ENCODE measurements at regions not wholly inside any gene's neighbourhood (a gene's known extent, or its start where the extent isn't known, plus 50 kb on each side); places are given as distances from the start of the nearest gene placed in this dataset.
A peak's percentile ranks its signal among the peaks of the same experiment; 100 is the strongest.

DNA sequence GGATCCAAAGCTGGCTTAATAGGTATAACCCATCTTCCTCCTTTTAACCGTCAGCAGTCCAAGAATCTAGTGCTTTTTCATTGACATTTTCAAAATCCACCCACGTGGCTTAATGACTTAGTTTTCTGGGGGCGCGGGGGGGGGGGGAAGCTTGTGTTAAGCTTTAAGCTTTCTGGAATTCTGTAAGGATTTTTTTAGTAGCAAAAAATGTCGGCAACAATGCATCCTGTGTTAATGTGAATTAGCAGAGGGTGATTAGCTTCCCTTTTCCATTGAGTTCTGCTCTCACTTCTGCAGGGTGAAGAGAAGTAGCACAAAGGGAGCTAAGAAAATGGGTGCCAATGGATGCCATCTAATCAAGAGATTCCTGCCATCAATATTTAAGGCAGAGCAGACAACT is 348.2 kb downstream of the SAMD5 start:
- H3K27ac ChIP-seq (ENCODE audit: low read depth, low read length), result no peak overlapping the region
- H3K4me3 ChIP-seq (ENCODE audit: low read depth, low read length), result no peak overlapping the region
- H3K27me3 ChIP-seq (ENCODE audit: control insufficient read depth, insufficient read depth, low read length), result no peaks in the 10 kb centered on the region
- WGBS (ENCODE audit: insufficient coverage), result 57% methylated on average over 1 of the region's 5 CpGs
- no peaks in the 10 kb centered on the region for H3K9me3 ChIP-seq (ENCODE audit: control insufficient read depth, insufficient read depth, low read length)
- no peaks in the 10 kb centered on the region for H3K4me1 ChIP-seq (ENCODE audit: control insufficient read depth, insufficient read depth, low read length)
- no peak for DNase-seq (ENCODE audit: low read depth in 4 of 6, low spot score in 6 of 6)
- no peaks in the 10 kb centered on the region for H3K36me3 ChIP-seq (ENCODE audit: control insufficient read depth, insufficient read depth, low read length)

DNA sequence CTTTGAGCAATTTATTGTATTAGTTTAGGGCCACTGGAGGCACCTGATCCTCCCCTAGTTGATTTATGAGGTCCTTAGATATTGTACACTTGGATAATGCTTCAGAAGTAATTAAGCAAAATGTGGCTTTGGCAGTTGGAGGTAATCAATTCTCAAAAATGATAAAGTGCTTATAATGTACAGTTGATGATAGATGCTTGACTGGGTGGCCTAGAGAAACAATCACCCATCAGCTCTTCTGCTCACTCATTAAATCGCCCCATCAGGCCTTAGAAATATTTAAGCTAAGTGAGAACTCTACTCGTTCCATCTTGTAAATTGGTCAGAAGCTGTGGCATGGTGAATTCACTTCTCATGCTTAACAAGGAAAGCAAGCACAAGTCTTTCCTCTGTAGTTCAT is 349.9 kb downstream of the SAMD5 start:
- Histone ChIP-seq H3K4me3 (ENCODE audit: low read depth, low read length) (no peak overlapping the region), H3K4me1 (ENCODE audit: control insufficient read depth, insufficient read depth, low read length) (no peaks in the 10 kb centered on the region), H3K36me3 (ENCODE audit: control insufficient read depth, insufficient read depth, low read length) (no peaks in the 10 kb centered on the region), H3K9me3 (ENCODE audit: control insufficient read depth, insufficient read depth, low read length) (no peaks in the 10 kb centered on the region), H3K27ac (ENCODE audit: low read depth, low read length) (no peak overlapping the region), H3K27me3 (ENCODE audit: control insufficient read depth, insufficient read depth, low read length) (no peaks in the 10 kb centered on the region)
- DNase-seq (ENCODE audit: low read depth in 4 of 6, low spot score in 6 of 6), result peak in 1 of 6 donors; percentile 8
- no CpG with 5 or more reads among the region's 2 CpGs for WGBS (ENCODE audit: insufficient coverage)

DNA sequence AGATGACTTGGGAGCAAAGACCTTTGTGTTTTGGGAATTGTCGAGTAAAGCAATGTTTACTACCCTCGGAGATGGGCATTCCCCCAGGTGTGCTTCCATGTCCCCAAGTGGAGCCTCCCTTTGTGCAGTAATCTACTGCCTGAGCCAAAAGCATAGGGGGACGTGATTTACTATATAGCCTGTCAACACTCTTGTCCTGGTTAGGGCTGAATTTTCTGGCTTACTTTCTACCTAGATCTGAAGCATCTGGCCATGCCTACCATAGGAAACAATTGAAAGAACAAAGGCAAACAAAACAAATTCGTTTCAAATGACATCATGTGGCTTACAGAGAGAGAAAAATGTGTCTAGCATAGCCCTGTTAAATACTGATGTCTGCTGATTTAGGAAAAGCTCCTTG is 350.6 kb downstream of the SAMD5 start:
- H3K4me3 ChIP-seq (ENCODE audit: low read depth, low read length), result no peak overlapping the region
- WGBS (ENCODE audit: insufficient coverage), result 72% methylated on average over 2 of the region's 4 CpGs
- H3K9me3 ChIP-seq (ENCODE audit: control insufficient read depth, insufficient read depth, low read length), result no peaks in the 10 kb centered on the region
- no peaks in the 10 kb centered on the region for H3K36me3 ChIP-seq (ENCODE audit: control insufficient read depth, insufficient read depth, low read length)
- H3K27me3 ChIP-seq (ENCODE audit: control insufficient read depth, insufficient read depth, low read length), result no peaks in the 10 kb centered on the region
- no peak for DNase-seq (ENCODE audit: low read depth in 4 of 6, low spot score in 6 of 6)
- no peaks in the 10 kb centered on the region for H3K4me1 ChIP-seq (ENCODE audit: control insufficient read depth, insufficient read depth, low read length)
- no peak overlapping the region for H3K27ac ChIP-seq (ENCODE audit: low read depth, low read length)

DNA sequence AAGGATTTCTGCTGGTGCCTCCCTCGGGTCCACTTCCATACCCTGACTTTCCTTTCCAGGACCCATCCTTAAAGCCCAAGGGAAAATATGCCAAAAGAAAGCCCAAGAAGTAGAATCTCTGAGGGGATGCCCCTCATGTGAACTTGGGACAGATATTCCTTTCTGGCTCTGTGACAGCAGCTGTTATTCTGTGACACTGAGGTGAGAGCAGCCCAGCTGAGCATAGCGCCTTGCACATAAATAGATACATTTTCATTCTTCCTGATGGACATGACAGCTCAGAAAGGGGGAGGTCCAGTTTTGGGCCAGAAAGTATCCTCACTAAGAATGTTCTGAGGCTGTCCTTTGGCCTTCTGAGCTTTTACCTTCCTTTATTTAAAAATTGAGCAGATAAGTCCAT is 353.2 kb downstream of the SAMD5 start:
- H3K36me3 ChIP-seq (ENCODE audit: control insufficient read depth, insufficient read depth, low read length), result no peaks in the 10 kb centered on the region
- H3K27me3 ChIP-seq (ENCODE audit: control insufficient read depth, insufficient read depth, low read length), result no peaks in the 10 kb centered on the region
- H3K27ac ChIP-seq (ENCODE audit: low read depth, low read length), result no peak overlapping the region
- WGBS (ENCODE audit: insufficient coverage), result 71% methylated on average over 1 of the region's 2 CpGs
- H3K4me1 ChIP-seq (ENCODE audit: control insufficient read depth, insufficient read depth, low read length), result no peaks in the 10 kb centered on the region
- no peaks in the 10 kb centered on the region for H3K9me3 ChIP-seq (ENCODE audit: control insufficient read depth, insufficient read depth, low read length)
- no peak for DNase-seq (ENCODE audit: low read depth in 4 of 6, low spot score in 6 of 6)
- H3K4me3 ChIP-seq (ENCODE audit: low read depth, low read length), result no peak overlapping the region

DNA sequence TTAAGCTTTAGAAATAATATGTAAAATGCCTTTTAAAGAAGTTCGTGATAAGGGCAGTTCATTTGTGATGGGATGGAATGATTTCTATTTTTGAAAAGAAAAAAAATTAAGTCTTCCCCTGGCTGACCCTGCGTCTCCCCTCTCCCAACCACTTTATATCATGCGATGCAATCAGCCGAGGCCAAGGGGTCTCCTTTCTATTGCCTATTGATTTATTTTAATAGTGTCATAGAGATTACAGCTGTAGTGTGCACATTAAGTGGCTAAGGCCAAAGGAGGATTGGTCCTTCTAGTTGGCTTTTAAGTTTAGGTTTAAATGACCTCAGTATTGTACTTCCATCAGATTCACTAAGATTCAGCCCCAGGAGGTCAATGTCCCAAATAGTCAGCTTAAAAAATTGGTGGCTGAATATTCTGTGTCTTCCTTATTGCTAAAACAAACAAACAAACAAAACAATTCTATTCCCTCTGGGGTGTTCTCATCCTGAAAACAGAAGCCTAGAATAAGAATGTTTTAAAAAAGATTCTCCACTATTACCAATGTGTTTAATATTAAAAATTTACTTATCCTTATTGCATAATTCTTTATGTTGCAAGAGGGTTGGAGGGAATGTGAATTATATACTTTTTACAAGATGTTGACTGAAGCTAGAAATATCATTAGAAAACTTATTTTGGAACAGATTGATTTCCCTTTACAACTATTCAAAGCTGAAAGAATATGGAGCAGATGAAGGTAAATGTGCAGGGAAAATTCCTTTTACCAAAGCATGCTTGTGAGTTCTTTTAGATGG is 359.1 kb downstream of the SAMD5 start:
- no CpG with 5 or more reads among the region's 4 CpGs for WGBS (ENCODE audit: insufficient coverage)
- no peaks in the 10 kb centered on the region for H3K36me3 ChIP-seq (ENCODE audit: control insufficient read depth, insufficient read depth, low read length)
- DNase-seq (ENCODE audit: low read depth in 4 of 6, low spot score in 6 of 6), result no peak
- H3K27ac ChIP-seq (ENCODE audit: low read depth, low read length), result no peak overlapping the region
- H3K9me3 ChIP-seq (ENCODE audit: control insufficient read depth, insufficient read depth, low read length), result no peaks in the 10 kb centered on the region
- no peak overlapping the region for H3K4me3 ChIP-seq (ENCODE audit: low read depth, low read length)
- H3K27me3 ChIP-seq (ENCODE audit: control insufficient read depth, insufficient read depth, low read length), result no peaks in the 10 kb centered on the region
- no peaks in the 10 kb centered on the region for H3K4me1 ChIP-seq (ENCODE audit: control insufficient read depth, insufficient read depth, low read length)

DNA sequence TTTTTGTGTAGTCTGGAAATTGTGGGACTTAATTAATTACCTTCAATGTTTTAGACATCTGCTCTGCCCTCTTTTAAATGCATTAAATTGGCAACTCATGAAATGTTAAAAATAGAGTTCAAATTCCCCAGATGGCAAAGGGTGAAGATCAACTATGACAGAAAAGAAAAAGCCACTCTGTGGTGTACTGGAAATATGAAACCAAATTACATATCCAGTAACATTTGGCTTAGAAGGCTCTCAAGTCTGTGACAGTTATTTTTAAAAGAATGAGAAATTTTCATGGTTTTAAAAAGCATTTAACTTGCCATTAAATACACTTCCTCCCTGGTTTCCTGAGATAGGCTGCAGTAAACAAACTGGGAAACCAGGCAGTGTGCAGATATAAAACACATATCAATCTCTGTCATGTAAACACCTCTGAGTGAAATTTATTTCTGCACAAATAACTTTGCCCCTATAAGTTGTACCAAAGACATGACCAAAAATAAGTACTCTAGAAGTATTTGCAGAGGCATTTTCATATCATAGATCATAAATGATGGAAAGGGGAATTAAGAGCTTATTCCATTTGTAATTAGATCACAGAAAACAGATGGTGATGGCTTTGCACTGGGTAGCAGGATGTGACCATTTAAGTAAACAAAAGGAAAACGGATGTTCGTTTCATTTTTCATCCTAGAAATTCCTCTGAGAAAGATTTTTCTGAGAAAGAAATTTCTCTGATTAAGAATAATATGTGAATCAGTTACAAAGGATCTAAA is 360.1 kb downstream of the SAMD5 start:
- Histone ChIP-seq H3K4me3 (ENCODE audit: low read depth, low read length) (no peak overlapping the region), H3K4me1 (ENCODE audit: control insufficient read depth, insufficient read depth, low read length) (no peaks in the 10 kb centered on the region), H3K9me3 (ENCODE audit: control insufficient read depth, insufficient read depth, low read length) (no peaks in the 10 kb centered on the region), H3K27me3 (ENCODE audit: control insufficient read depth, insufficient read depth, low read length) (no peaks in the 10 kb centered on the region), H3K36me3 (ENCODE audit: control insufficient read depth, insufficient read depth, low read length) (no peaks in the 10 kb centered on the region), H3K27ac (ENCODE audit: low read depth, low read length) (no peak overlapping the region)
- DNase-seq (ENCODE audit: low read depth in 4 of 6, low spot score in 6 of 6), result peak in 2 of 6 donors; percentile 41 to 51
- no CpG with 5 or more reads among the region's 2 CpGs for WGBS (ENCODE audit: insufficient coverage)

DNA sequence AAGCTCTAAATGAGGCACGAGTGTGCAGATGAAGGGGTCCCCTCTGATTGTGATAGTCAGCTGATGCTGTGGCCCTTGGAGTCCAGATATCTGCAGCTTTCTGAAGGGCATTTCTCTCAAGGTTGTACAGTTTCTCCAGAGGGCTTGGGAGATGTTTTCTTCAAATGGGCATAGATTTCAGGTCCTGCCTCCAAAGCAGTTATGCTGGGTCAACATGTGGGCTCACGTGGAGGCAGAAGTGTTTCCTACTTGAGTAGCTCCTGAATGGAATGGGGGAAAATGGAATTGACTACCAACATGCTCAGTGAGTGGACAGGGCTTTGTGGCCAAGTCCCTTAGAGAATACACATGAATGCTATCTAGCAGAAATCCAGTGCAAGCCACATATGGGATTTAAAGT is 360.7 kb downstream of the SAMD5 start:
- H3K4me1 ChIP-seq (ENCODE audit: control insufficient read depth, insufficient read depth, low read length), result no peaks in the 10 kb centered on the region
- no peaks in the 10 kb centered on the region for H3K9me3 ChIP-seq (ENCODE audit: control insufficient read depth, insufficient read depth, low read length)
- DNase-seq (ENCODE audit: low read depth in 4 of 6, low spot score in 6 of 6), result no peak
- WGBS (ENCODE audit: insufficient coverage), result 70% methylated on average over 2 of the region's 2 CpGs
- no peaks in the 10 kb centered on the region for H3K36me3 ChIP-seq (ENCODE audit: control insufficient read depth, insufficient read depth, low read length)
- H3K27me3 ChIP-seq (ENCODE audit: control insufficient read depth, insufficient read depth, low read length), result no peaks in the 10 kb centered on the region
- no peak overlapping the region for H3K27ac ChIP-seq (ENCODE audit: low read depth, low read length)
- H3K4me3 ChIP-seq (ENCODE audit: low read depth, low read length), result no peak overlapping the region

DNA sequence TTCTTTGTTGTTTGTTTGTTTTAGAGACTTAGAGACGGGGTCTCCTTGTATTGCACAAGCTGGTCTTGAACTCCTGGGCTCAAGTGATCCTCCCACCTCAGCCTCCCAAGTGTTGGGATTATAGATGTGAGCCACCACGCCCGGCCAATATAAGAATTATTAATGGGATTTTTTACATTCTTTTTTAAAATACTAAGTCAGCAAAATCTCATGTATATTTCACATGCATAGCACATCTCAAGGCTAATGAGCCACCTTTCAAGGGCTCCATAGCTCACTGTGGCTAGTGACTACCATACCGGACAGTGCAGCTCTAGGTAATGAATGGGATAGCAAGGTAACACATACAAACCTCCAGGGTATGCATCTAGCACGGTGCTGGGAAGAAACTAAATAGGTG is 361.4 kb downstream of the SAMD5 start:
- no CpG with 5 or more reads among the region's 5 CpGs for WGBS (ENCODE audit: insufficient coverage)
- no peak overlapping the region for H3K4me3 ChIP-seq (ENCODE audit: low read depth, low read length)
- no peaks in the 10 kb centered on the region for H3K9me3 ChIP-seq (ENCODE audit: control insufficient read depth, insufficient read depth, low read length)
- no peak for DNase-seq (ENCODE audit: low read depth in 4 of 6, low spot score in 6 of 6)
- H3K36me3 ChIP-seq (ENCODE audit: control insufficient read depth, insufficient read depth, low read length), result no peaks in the 10 kb centered on the region
- H3K4me1 ChIP-seq (ENCODE audit: control insufficient read depth, insufficient read depth, low read length), result no peaks in the 10 kb centered on the region
- H3K27me3 ChIP-seq (ENCODE audit: control insufficient read depth, insufficient read depth, low read length), result no peaks in the 10 kb centered on the region
- no peak overlapping the region for H3K27ac ChIP-seq (ENCODE audit: low read depth, low read length)

DNA sequence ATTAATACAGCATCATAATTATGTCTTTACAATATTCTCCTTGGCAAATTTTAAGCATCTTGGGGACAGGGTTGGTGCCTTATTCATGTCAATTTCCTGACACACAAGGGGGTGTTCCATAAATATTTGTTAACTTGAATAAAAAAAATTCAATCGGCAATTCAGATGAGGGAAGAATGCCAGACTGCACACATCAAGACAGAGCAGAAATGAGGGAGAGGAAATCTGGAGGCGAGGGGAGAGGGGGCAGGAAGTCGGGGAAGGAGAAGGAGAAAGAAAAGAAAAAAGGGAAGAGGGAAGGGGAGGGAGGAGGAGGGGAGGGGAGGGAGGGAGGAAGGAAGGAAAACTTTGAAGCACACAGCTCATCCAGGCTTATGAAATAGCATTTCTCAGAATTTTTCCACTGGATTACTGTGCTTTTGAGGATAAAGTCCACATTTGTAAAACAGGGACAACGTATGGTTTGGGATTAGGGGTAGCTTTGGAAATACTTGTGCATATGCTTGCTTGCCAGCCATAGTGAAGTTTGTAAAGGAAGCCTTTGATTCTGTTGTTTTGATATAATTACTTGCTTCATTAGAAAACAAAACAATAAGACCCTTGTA is 362.1 kb downstream of the SAMD5 start:
- Histone ChIP-seq H3K36me3 (ENCODE audit: control insufficient read depth, insufficient read depth, low read length) (no peaks in the 10 kb centered on the region), H3K9me3 (ENCODE audit: control insufficient read depth, insufficient read depth, low read length) (no peaks in the 10 kb centered on the region), H3K4me3 (ENCODE audit: low read depth, low read length) (no peak overlapping the region), H3K27ac (ENCODE audit: low read depth, low read length) (no peak overlapping the region), H3K4me1 (ENCODE audit: control insufficient read depth, insufficient read depth, low read length) (no peaks in the 10 kb centered on the region), H3K27me3 (ENCODE audit: control insufficient read depth, insufficient read depth, low read length) (no peaks in the 10 kb centered on the region)
- no peak for DNase-seq (ENCODE audit: low read depth in 4 of 6, low spot score in 6 of 6)
- WGBS (ENCODE audit: insufficient coverage), result 44% methylated on average over 3 of the region's 4 CpGs
